Endodermal cell (in vitro differentiated cells): ENCODE measurements at regions not wholly inside any gene's neighbourhood (a gene's known extent, or its start where the extent isn't known, plus 50 kb on each side); places are given as distances from the start of the nearest gene placed in this dataset.
A peak's percentile ranks its signal among the peaks of the same experiment; 100 is the strongest.

Experiments used
- DNase-seq: peaks from one replicate; pipeline ENCODE4 v3.0.0-alpha.2; 2017
- H3K27ac ChIP-seq: 2 replicates; pipeline ENCODE4 v1.5.1; 2013; ENCODE audit warnings: mild to moderate bottlenecking, low read depth, low read length, moderate library complexity
- H3K27me3 ChIP-seq: 2 replicates; pipeline ENCODE4 v1.6.1; 2013; ENCODE audit warnings: mild to moderate bottlenecking, low read length, moderate library complexity; ENCODE audit not compliant: insufficient read depth, control insufficient read depth, poor library complexity, severe bottlenecking
- H3K36me3 ChIP-seq: 2 replicates; pipeline ENCODE4 v1.7.0; 2013; ENCODE audit warnings: mild to moderate bottlenecking, low read length, moderate library complexity; ENCODE audit not compliant: control insufficient read depth, insufficient read depth
- H3K4me1 ChIP-seq: one replicate; pipeline ENCODE4 v1.7.0; 2013; ENCODE audit warnings: low read length; ENCODE audit not compliant: control insufficient read depth, insufficient read depth
- H3K4me3 ChIP-seq: 2 replicates; pipeline ENCODE4 v1.5.1; 2013; ENCODE audit warnings: mild to moderate bottlenecking, low read length, moderate library complexity
- H3K9ac ChIP-seq: 2 replicates; pipeline ENCODE4 v1.6.1; 2013; ENCODE audit warnings: mild to moderate bottlenecking, low read length, moderate library complexity; ENCODE audit not compliant: poor library complexity, severe bottlenecking; ENCODE audit errors: extremely low read depth
- H3K9me3 ChIP-seq: 2 replicates; pipeline ENCODE4 v1.6.1; 2013; ENCODE audit warnings: mild to moderate bottlenecking, low read length, moderate library complexity; ENCODE audit not compliant: control insufficient read depth
- H3K27ac Mint-ChIP-seq: 2 replicates; pipeline ENCODE4 v1.8.0; 2020; ENCODE audit warnings: mixed read lengths
- H3K27me3 Mint-ChIP-seq: 2 replicates; pipeline ENCODE4 v1.8.0; 2021; ENCODE audit warnings: mild to moderate bottlenecking, mixed read lengths; ENCODE audit not compliant: insufficient read depth
- H3K36me3 Mint-ChIP-seq: 2 replicates; pipeline ENCODE4 v1.8.0; 2020; ENCODE audit warnings: low read depth, mixed read lengths
- H3K4me1 Mint-ChIP-seq: 2 replicates; pipeline ENCODE4 v1.8.0; 2020; ENCODE audit warnings: mixed read lengths
- H3K4me3 Mint-ChIP-seq: 2 replicates; pipeline ENCODE4 v1.8.0; 2020; ENCODE audit warnings: mild to moderate bottlenecking, moderate library complexity, mixed read lengths
- H3K9me3 Mint-ChIP-seq: 2 replicates; pipeline ENCODE4 v1.8.0; 2020; ENCODE audit warnings: mild to moderate bottlenecking, mixed read lengths
- CTCF ChIP-seq: fragments of 200-600 bp; sonication (generic); conservative IDR thresholded peaks from 2 replicates; pipeline ENCODE4 v1.5.0; 2021; ENCODE audit warnings: antibody characterized with exemption, mild to moderate bottlenecking
- WGBS, 2 experiments: methylation state at CpG; one replicate each; pipeline versions ENCODE4 v1.1.5 to v1.1.7; 2013; ENCODE audit warnings: missing lambda C conversion rate in 2 of 2, mixed read lengths in 1 of 2; ENCODE audit not compliant: insufficient coverage in 1 of 2, insufficient read length in 1 of 2; 5-methylcytosine and 5-hydroxymethylcytosine counted together

DNA sequence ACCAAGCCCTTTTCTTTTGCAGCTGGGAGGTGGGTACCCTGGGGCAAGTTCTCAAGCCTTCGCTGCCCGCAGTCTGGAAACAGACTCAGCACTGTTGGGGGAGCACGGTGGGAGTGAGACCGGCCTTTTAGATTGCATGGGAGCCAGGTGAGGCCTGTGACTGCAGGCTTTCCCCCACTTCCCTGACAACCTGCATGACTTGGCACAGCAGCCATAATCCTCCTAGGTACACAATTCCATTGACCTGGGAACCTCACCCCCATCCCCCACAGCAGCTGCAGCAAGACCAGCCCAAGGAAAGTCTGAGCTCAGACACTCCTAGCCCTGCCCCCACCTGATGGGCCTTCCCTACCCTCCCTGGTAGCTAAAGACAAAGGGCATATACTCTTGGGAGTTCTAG, 52.2 kb upstream of the CCDC80 start:
- no peak for TF ChIP-seq CTCF
- DNase-seq, result peak; percentile 56
- H3K36me3 ChIP-seq, result no peaks in the 10 kb centered on the region
- H3K4me1 ChIP-seq, result peaks cover 2% of the 10 kb centered on the region
- H3K27me3 ChIP-seq, result no peaks in the 10 kb centered on the region
- peaks cover 13% of the 10 kb centered on the region for H3K9me3 ChIP-seq
- Mint-ChIP-seq H3K4me1 (peaks cover 22% of the 10 kb centered on the region), H3K36me3 (peaks cover 8% of the 10 kb centered on the region), H3K9me3 (peaks cover 16% of the 10 kb centered on the region), H3K27ac (peak overlapping the region; percentile 87), H3K27me3 (no peaks in the 10 kb centered on the region), H3K4me3 (no peak overlapping the region)
- H3K27ac ChIP-seq, result no peak overlapping the region
- WGBS, 2 experiments, result 91 to 92% methylated on average over 2 to 4 of the region's 4 CpGs
- H3K4me3 ChIP-seq, result no peak overlapping the region
- peak overlapping the region; percentile 47 for H3K9ac ChIP-seq
